ENCODE measurements at regions not wholly inside any gene's neighbourhood (a gene's known extent, or its start where the extent isn't known, plus 50 kb on each side); places are given as distances from the start of the nearest gene placed in this dataset.

GRCh38 chr7:124460555-124460954, 305.0 kb downstream of the GPR37 start:
- Histone ChIP-seq H3K4me1 (ENCODE audit: control insufficient read depth, insufficient read depth, low read length) (no peaks in the 10 kb centered on the region), H3K9me3 (ENCODE audit: control insufficient read depth, insufficient read depth, low read length) (no peaks in the 10 kb centered on the region), H3K36me3 (ENCODE audit: control insufficient read depth, insufficient read depth, low read length) (no peaks in the 10 kb centered on the region), H3K27ac (ENCODE audit: low read length) (no peak overlapping the region), H3K4me3 (ENCODE audit: low read length) (no peak overlapping the region), H3K27me3 (ENCODE audit: control insufficient read depth, insufficient read depth, low read length) (no peaks in the 10 kb centered on the region)
- WGBS (ENCODE audit: insufficient coverage, insufficient read length): no CpG with 5 or more reads among the region's 2 CpGs
- no peak for DNase-seq (ENCODE audit: low read depth, low spot score)

- DNase-seq (ENCODE audit: low read depth, low spot score): no peak
- Histone ChIP-seq H3K4me3 (ENCODE audit: low read length) (no peak overlapping the region), H3K4me1 (ENCODE audit: control insufficient read depth, insufficient read depth, low read length) (no peaks in the 10 kb centered on the region), H3K27me3 (ENCODE audit: control insufficient read depth, insufficient read depth, low read length) (no peaks in the 10 kb centered on the region), H3K27ac (ENCODE audit: low read length) (no peak overlapping the region), H3K36me3 (ENCODE audit: control insufficient read depth, insufficient read depth, low read length) (no peaks in the 10 kb centered on the region), H3K9me3 (ENCODE audit: control insufficient read depth, insufficient read depth, low read length) (no peaks in the 10 kb centered on the region)
- no CpG with 5 or more reads among the region's 1 CpG for WGBS (ENCODE audit: insufficient coverage, insufficient read length)
These were observed 305.5 kb downstream of the GPR37 start for GRCh38 chr7:124460056-124460450.

- Histone ChIP-seq H3K36me3 (ENCODE audit: control insufficient read depth, insufficient read depth, low read length) (no peaks in the 10 kb centered on the region), H3K27me3 (ENCODE audit: control insufficient read depth, insufficient read depth, low read length) (no peaks in the 10 kb centered on the region), H3K9me3 (ENCODE audit: control insufficient read depth, insufficient read depth, low read length) (no peaks in the 10 kb centered on the region), H3K27ac (ENCODE audit: low read length) (no peak overlapping the region), H3K4me3 (ENCODE audit: low read length) (no peak overlapping the region), H3K4me1 (ENCODE audit: control insufficient read depth, insufficient read depth, low read length) (no peaks in the 10 kb centered on the region)
- DNase-seq (ENCODE audit: low read depth, low spot score): no peak
- WGBS (ENCODE audit: insufficient coverage, insufficient read length): no CpG with 5 or more reads among the region's 8 CpGs
These were observed 306.2 kb downstream of the GPR37 start for GRCh38 chr7:124459101-124460055.

GRCh38 chr7:124457841-124458240, 307.8 kb downstream of the GPR37 start:
- no CpG with 5 or more reads among the region's 3 CpGs for WGBS (ENCODE audit: insufficient coverage, insufficient read length)
- no peak for DNase-seq (ENCODE audit: low read depth, low spot score)

GRCh38 chr7:124456286-124456685, 309.3 kb downstream of the GPR37 start:
- Histone ChIP-seq H3K27me3 (ENCODE audit: control insufficient read depth, insufficient read depth, low read length) (no peaks in the 10 kb centered on the region), H3K27ac (ENCODE audit: low read length) (no peak overlapping the region)

More at GRCh38 chr7:124457841-124458240, 307.8 kb downstream of the GPR37 start:
- Histone ChIP-seq H3K36me3 (ENCODE audit: control insufficient read depth, insufficient read depth, low read length) (no peaks in the 10 kb centered on the region), H3K4me1 (ENCODE audit: control insufficient read depth, insufficient read depth, low read length) (no peaks in the 10 kb centered on the region), H3K4me3 (ENCODE audit: low read length) (no peak overlapping the region), H3K27me3 (ENCODE audit: control insufficient read depth, insufficient read depth, low read length) (no peaks in the 10 kb centered on the region), H3K9me3 (ENCODE audit: control insufficient read depth, insufficient read depth, low read length) (no peaks in the 10 kb centered on the region), H3K27ac (ENCODE audit: low read length) (no peak overlapping the region)

GRCh38 chr7:124452186-124452585, 313.4 kb downstream of the GPR37 start:
- Histone ChIP-seq H3K4me1 (ENCODE audit: control insufficient read depth, insufficient read depth, low read length) (no peaks in the 10 kb centered on the region), H3K27ac (ENCODE audit: low read length) (no peak overlapping the region), H3K27me3 (ENCODE audit: control insufficient read depth, insufficient read depth, low read length) (no peaks in the 10 kb centered on the region), H3K36me3 (ENCODE audit: control insufficient read depth, insufficient read depth, low read length) (no peaks in the 10 kb centered on the region), H3K4me3 (ENCODE audit: low read length) (no peak overlapping the region), H3K9me3 (ENCODE audit: control insufficient read depth, insufficient read depth, low read length) (no peaks in the 10 kb centered on the region)
- no peak for DNase-seq (ENCODE audit: low read depth, low spot score)
- no CpG with 5 or more reads among the region's 4 CpGs for WGBS (ENCODE audit: insufficient coverage, insufficient read length)

More at GRCh38 chr7:124456286-124456685, 309.3 kb downstream of the GPR37 start:
- Histone ChIP-seq H3K4me1 (ENCODE audit: control insufficient read depth, insufficient read depth, low read length) (no peaks in the 10 kb centered on the region), H3K9me3 (ENCODE audit: control insufficient read depth, insufficient read depth, low read length) (no peaks in the 10 kb centered on the region), H3K36me3 (ENCODE audit: control insufficient read depth, insufficient read depth, low read length) (no peaks in the 10 kb centered on the region), H3K4me3 (ENCODE audit: low read length) (no peak overlapping the region)
- no peak for DNase-seq (ENCODE audit: low read depth, low spot score)
- whole genome bisulfite sequencing (ENCODE audit: insufficient coverage, insufficient read length): no CpG with 5 or more reads among the region's 3 CpGs

GRCh38 chr7:124449896-124450295, 315.7 kb downstream of the GPR37 start:
- no CpG with 5 or more reads among the region's 1 CpG for WGBS (ENCODE audit: insufficient coverage, insufficient read length)
- H3K36me3 ChIP-seq (ENCODE audit: control insufficient read depth, insufficient read depth, low read length): no peaks in the 10 kb centered on the region

GRCh38 chr7:124444696-124445480, 320.7 kb downstream of the GPR37 start:
- WGBS (ENCODE audit: insufficient coverage, insufficient read length): no CpG with 5 or more reads among the region's 2 CpGs
- no peaks in the 10 kb centered on the region for H3K9me3 ChIP-seq (ENCODE audit: control insufficient read depth, insufficient read depth, low read length)

More at GRCh38 chr7:124449896-124450295, 315.7 kb downstream of the GPR37 start:
- Histone ChIP-seq H3K9me3 (ENCODE audit: control insufficient read depth, insufficient read depth, low read length) (no peaks in the 10 kb centered on the region), H3K4me1 (ENCODE audit: control insufficient read depth, insufficient read depth, low read length) (no peaks in the 10 kb centered on the region), H3K27me3 (ENCODE audit: control insufficient read depth, insufficient read depth, low read length) (no peaks in the 10 kb centered on the region), H3K27ac (ENCODE audit: low read length) (no peak overlapping the region), H3K4me3 (ENCODE audit: low read length) (no peak overlapping the region)
- DNase-seq (ENCODE audit: low read depth, low spot score): no peak

GRCh38 chr7:124443762-124444161, 321.8 kb downstream of the GPR37 start:
- Histone ChIP-seq H3K27ac (ENCODE audit: low read length) (no peak overlapping the region), H3K27me3 (ENCODE audit: control insufficient read depth, insufficient read depth, low read length) (no peaks in the 10 kb centered on the region), H3K4me1 (ENCODE audit: control insufficient read depth, insufficient read depth, low read length) (no peaks in the 10 kb centered on the region), H3K9me3 (ENCODE audit: control insufficient read depth, insufficient read depth, low read length) (no peaks in the 10 kb centered on the region), H3K4me3 (ENCODE audit: low read length) (no peak overlapping the region), H3K36me3 (ENCODE audit: control insufficient read depth, insufficient read depth, low read length) (no peaks in the 10 kb centered on the region)
- DNase-seq (ENCODE audit: low read depth, low spot score): no peak

More at GRCh38 chr7:124444696-124445480, 320.7 kb downstream of the GPR37 start:
- DNase-seq (ENCODE audit: low read depth, low spot score): no peak
- no peaks in the 10 kb centered on the region for H3K27me3 ChIP-seq (ENCODE audit: control insufficient read depth, insufficient read depth, low read length)
- no peaks in the 10 kb centered on the region for H3K4me1 ChIP-seq (ENCODE audit: control insufficient read depth, insufficient read depth, low read length)
- no peak overlapping the region for H3K27ac ChIP-seq (ENCODE audit: low read length)
- H3K4me3 ChIP-seq (ENCODE audit: low read length): no peak overlapping the region
- H3K36me3 ChIP-seq (ENCODE audit: control insufficient read depth, insufficient read depth, low read length): no peaks in the 10 kb centered on the region

GRCh38 chr7:124440081-124440480, 325.5 kb downstream of the GPR37 start:
- WGBS (ENCODE audit: insufficient coverage, insufficient read length): 100% methylated on average over 2 of the region's 2 CpGs
- no peaks in the 10 kb centered on the region for H3K4me1 ChIP-seq (ENCODE audit: control insufficient read depth, insufficient read depth, low read length)
- H3K4me3 ChIP-seq (ENCODE audit: low read length): no peak overlapping the region
- no peaks in the 10 kb centered on the region for H3K36me3 ChIP-seq (ENCODE audit: control insufficient read depth, insufficient read depth, low read length)
- DNase-seq (ENCODE audit: low read depth, low spot score): no peak
- H3K27ac ChIP-seq (ENCODE audit: low read length): no peak overlapping the region
- no peaks in the 10 kb centered on the region for H3K27me3 ChIP-seq (ENCODE audit: control insufficient read depth, insufficient read depth, low read length)
- H3K9me3 ChIP-seq (ENCODE audit: control insufficient read depth, insufficient read depth, low read length): no peaks in the 10 kb centered on the region
